Endothelial cell of umbilical vein (primary cell): ENCODE measurements at regions not wholly inside any gene's neighbourhood (a gene's known extent, or its start where the extent isn't known, plus 50 kb on each side); places are given as distances from the start of the nearest gene placed in this dataset.

ENCODE experiments used
- BruUV-seq: library from RNA; stranded (reverse); fragments of 400-500 nt; replicated peaks from 2 replicates; lab custom pipeline; 2021; lab: Mats Ljungman, UMichigan
- CTCF ChIA-PET: fragments of 300-600, 350-600 bp; sonication (Branson Sonifier 250); formaldehyde crosslinking; loops from one replicate; lab custom pipeline; 2021; ENCODE audit warnings: antibody characterized with exemption, inconsistent platforms; lab: Charles Lee
- POLR2A ChIA-PET: fragments of 300-600, 350-600 bp; sonication (Branson Sonifier 250); formaldehyde crosslinking; loops from one replicate; lab custom pipeline; 2021; ENCODE audit warnings: antibody characterized with exemption, inconsistent platforms; lab: Charles Lee
- DNase-seq: peaks from one replicate; pipeline ENCODE4 v3.0.0-alpha.2; 2011; ENCODE audit warnings: low read depth, low spot score
- FAIRE-seq: peaks from 2 replicates; lab custom pipeline; 2011; peaks lifted over from hg19 to GRCh38; lab: Jason Lieb, UNC
- H2AFZ ChIP-seq: 2 replicates; pipeline ENCODE4 v1.6.0; 2012; ENCODE audit warnings: low read depth, low read length, control low read depth, inconsistent platforms
- H3K27ac ChIP-seq: 2 replicates; pipeline ENCODE4 v1.5.1; 2011; ENCODE audit warnings: low read depth, mild to moderate bottlenecking, control low read depth, low read length, moderate library complexity; ENCODE audit not compliant: insufficient read depth
- H3K27me3 ChIP-seq, 2 experiments: 2 replicates each; pipeline versions ENCODE4 v1.6.0 to v1.6.1; 2011; ENCODE audit warnings: low read length in 2 of 2, mixed read lengths in 1 of 2; ENCODE audit not compliant: control insufficient read depth in 2 of 2, insufficient read depth in 2 of 2
- H3K36me3 ChIP-seq, 2 experiments: 2 replicates in 1 of 2; 3 replicates in 1 of 2; pipeline ENCODE4 v1.5.1; 2011; ENCODE audit warnings: low read length in 2 of 2, mild to moderate bottlenecking in 1 of 2, moderate library complexity in 1 of 2; ENCODE audit not compliant: control insufficient read depth in 2 of 2, insufficient read depth in 2 of 2; ENCODE audit errors: extremely low read depth in 1 of 2
- H3K4me1 ChIP-seq: 3 replicates; pipeline ENCODE4 v1.5.1; 2011; ENCODE audit warnings: mild to moderate bottlenecking, low read length; ENCODE audit not compliant: control insufficient read depth, insufficient read depth; ENCODE audit errors: extremely low read depth
- H3K4me2 ChIP-seq: 2 replicates; pipeline ENCODE4 v1.6.1; 2011; ENCODE audit warnings: low read length, control low read depth, mixed read lengths; ENCODE audit not compliant: insufficient read depth
- H3K4me3 ChIP-seq, 3 experiments: fragments of 200-600 bp in 1 of 3; sonication (generic), shearing (Covaris generic) in 1 of 3; replicated peaks in 1 of 3; 2 replicates each; pipeline ENCODE4 v1.5.1; 2011 to 2016; ENCODE audit warnings: control low read depth in 3 of 3, low read length in 3 of 3, mild to moderate bottlenecking in 2 of 3, inconsistent platforms in 1 of 3, low read depth in 1 of 3, moderate library complexity in 1 of 3; ENCODE audit not compliant: insufficient read depth in 1 of 3
- H3K79me2 ChIP-seq: 2 replicates; pipeline ENCODE4 v1.6.0; 2012; ENCODE audit warnings: low read length, inconsistent platforms; ENCODE audit not compliant: control insufficient read depth, insufficient read depth
- H3K9ac ChIP-seq: replicated peaks from 2 replicates; pipeline ENCODE3; 2011; ENCODE audit warnings: low read length, control low read depth; ENCODE audit not compliant: insufficient read depth; ENCODE audit errors: extremely low read depth
- H3K9me1 ChIP-seq: replicated peaks from 3 replicates; pipeline ENCODE4 v1.6.0; 2011; ENCODE audit warnings: mild to moderate bottlenecking, low read length; ENCODE audit not compliant: control insufficient read depth, insufficient read depth; ENCODE audit errors: extremely low read depth
- H3K9me3 ChIP-seq: replicated peaks from 2 replicates; pipeline ENCODE4 v1.5.1; 2012; ENCODE audit warnings: low read length, inconsistent platforms; ENCODE audit not compliant: control insufficient read depth, insufficient read depth
- H4K20me1 ChIP-seq: replicated peaks from 2 replicates; pipeline ENCODE3; 2011; ENCODE audit warnings: mild to moderate bottlenecking, low read length; ENCODE audit not compliant: control insufficient read depth, insufficient read depth; ENCODE audit errors: extremely low read depth
- CTCF ChIP-seq, 2 donors: IDR thresholded peaks; 1 replicate in 1 of 2; 2 replicates in 1 of 2; pipeline ENCODE4 v1.5.1; 2011; ENCODE audit warnings: low read length in 2 of 2, mild to moderate bottlenecking in 2 of 2, moderate library complexity in 2 of 2, control low read depth in 1 of 2, inconsistent platforms in 1 of 2, low read depth in 1 of 2; ENCODE audit not compliant: insufficient read depth in 1 of 2; ENCODE audit errors: extremely low read depth in 1 of 2
- EZH2 ChIP-seq: IDR thresholded peaks from 2 replicates; pipeline ENCODE4 v1.6.1; 2012; ENCODE audit warnings: borderline replicate concordance, low read depth, mild to moderate bottlenecking, moderate library complexity, low read length, inconsistent platforms; ENCODE audit not compliant: severe bottlenecking
- FOS ChIP-seq: IDR thresholded peaks from 2 replicates; pipeline ENCODE4 v1.6.1; 2011; ENCODE audit warnings: mild to moderate bottlenecking, low read length, moderate library complexity, borderline replicate concordance; ENCODE audit not compliant: insufficient read depth
- GATA2 ChIP-seq: IDR thresholded peaks from 2 replicates; pipeline ENCODE4 v1.7.0; 2011; ENCODE audit warnings: low read depth, mild to moderate bottlenecking, moderate library complexity, mixed read lengths, low read length; ENCODE audit not compliant: insufficient read length, insufficient read depth
- JUN ChIP-seq: IDR thresholded peaks from 2 replicates; pipeline ENCODE4 v1.6.1; 2011; ENCODE audit warnings: borderline replicate concordance, low read depth; ENCODE audit not compliant: insufficient read length, insufficient read depth
- MAX ChIP-seq: IDR thresholded peaks from 2 replicates; pipeline ENCODE4 v1.6.1; 2011; ENCODE audit not compliant: insufficient read depth, insufficient read length
- MYC ChIP-seq: IDR thresholded peaks from one replicate; pipeline ENCODE4 v1.6.1; 2011; ENCODE audit warnings: mild to moderate bottlenecking, low read depth, low read length
- POLR2A ChIP-seq: IDR thresholded peaks from 2 replicates; pipeline ENCODE4 v1.6.1; 2012; ENCODE audit warnings: low read depth, mild to moderate bottlenecking, control low read depth, low read length
- POLR2AphosphoS5 ChIP-seq: IDR thresholded peaks from 2 replicates; pipeline ENCODE4 v1.6.1; 2012; ENCODE audit warnings: low read depth, mild to moderate bottlenecking, control low read depth, low read length, moderate library complexity; ENCODE audit not compliant: insufficient read depth
- dilution Hi-C: fragments of 300-500 bp; cut with MboI; formaldehyde crosslinking; loops from one replicate; pipeline ENCODE4 v1.15.0; 2019; ENCODE audit warnings: low sequenced_read_pairs; ENCODE audit not compliant: extremely low pct_ligation_motif_present
- intact Hi-C: fragments of 100-400 bp; cut with micrococcal nuclease; formaldehyde crosslinking; loops from one replicate; pipeline ENCODE4 v1.10.0; 2022

GRCh38 chr15:19988094-19988660, 553.4 kb downstream of the GOLGA6L6 start:
- intact Hi-C loops (no loop called here), dilution Hi-C loops (no loop called here)
- Histone ChIP-seq H2AFZ (no peak overlapping the region), H3K4me1 (no peaks in the 10 kb centered on the region), H3K9me1 (no peaks in the 10 kb centered on the region), H3K9me3 (peaks cover 7% of the 10 kb centered on the region), H3K79me2 (no peaks in the 10 kb centered on the region), H3K4me3 (no peak overlapping the region), H3K4me2 (no peak overlapping the region), H4K20me1 (no peaks in the 10 kb centered on the region), H3K27ac (no peak overlapping the region), H3K36me3 (no peaks in the 10 kb centered on the region), H3K27me3 (no peaks in the 10 kb centered on the region), H3K9ac (no peak overlapping the region)
- no TSS peak for BruUV-seq
- ChIA-PET POLR2A (no interaction called here), CTCF (no interaction called here)
- FAIRE-seq (no peak), DNase-seq (no peak)
- TF ChIP-seq FOS = no peak

GRCh38 chr15:19987389-19988048, 554.1 kb downstream of the GOLGA6L6 start:
- H3K27me3 ChIP-seq = no peaks in the 10 kb centered on the region
- no peaks in the 10 kb centered on the region for H3K36me3 ChIP-seq
- H4K20me1 ChIP-seq = no peaks in the 10 kb centered on the region
- ChIA-PET POLR2A (no interaction called here), CTCF (no interaction called here)
- H3K9me3 ChIP-seq = peaks cover 7% of the 10 kb centered on the region
- no peaks in the 10 kb centered on the region for H3K4me1 ChIP-seq
- H3K4me2 ChIP-seq = no peak overlapping the region
- no peak overlapping the region for H3K4me3 ChIP-seq
- H3K9me1 ChIP-seq = no peaks in the 10 kb centered on the region
- H3K9ac ChIP-seq = no peak overlapping the region
- dilution Hi-C loops = no loop called here
- intact Hi-C loops = no loop called here
- FAIRE-seq = no peak
- H3K79me2 ChIP-seq = no peaks in the 10 kb centered on the region
- no peak for DNase-seq
- H2AFZ ChIP-seq = no peak overlapping the region
- TF ChIP-seq JUN (no peak), FOS (no peak), CTCF (IDR thresholded peaks at IDR 0.05; ENCODE audit: extremely low read depth in 1 of 2, insufficient read depth in 1 of 2, low read depth in 1 of 2, low read length in 2 of 2) (no peak), MYC (no peak), MAX (no peak), GATA2 (no peak), POLR2A (no peak), POLR2AphosphoS5 (no peak), EZH2 (no peak)
- BruUV-seq = no TSS peak
- H3K27ac ChIP-seq = no peak overlapping the region
